Effector memory CD4-positive, alpha-beta T cell (primary cell): ENCODE measurements at regions not wholly inside any gene's neighbourhood (a gene's known extent, or its start where the extent isn't known, plus 50 kb on each side); places are given as distances from the start of the nearest gene placed in this dataset.

ENCODE experiments used
- DNase-seq, 3 donors: peaks; one replicate each; pipeline ENCODE4 v3.0.0-alpha.2; 2020
- H3K27ac ChIP-seq: 2 replicates; pipeline ENCODE4 v1.7.0; 2013; ENCODE audit warnings: mild to moderate bottlenecking, low read length, moderate library complexity; ENCODE audit not compliant: insufficient read depth, poor library complexity, severe bottlenecking
- H3K27me3 ChIP-seq: replicated peaks from 2 replicates; pipeline ENCODE4 v1.7.0; 2013; ENCODE audit warnings: mild to moderate bottlenecking, low read length; ENCODE audit not compliant: insufficient read depth, control insufficient read depth, poor library complexity, severe bottlenecking
- H3K36me3 ChIP-seq: 2 replicates; pipeline ENCODE4 v1.7.0; 2013; ENCODE audit warnings: mild to moderate bottlenecking, low read length, moderate library complexity; ENCODE audit not compliant: control insufficient read depth, insufficient read depth
- H3K4me1 ChIP-seq: 2 replicates; pipeline ENCODE4 v1.7.0; 2013; ENCODE audit warnings: low read length, mild to moderate bottlenecking; ENCODE audit not compliant: control insufficient read depth, insufficient read depth, poor library complexity, severe bottlenecking
- H3K4me3 ChIP-seq: 2 replicates; pipeline ENCODE4 v1.7.0; 2013; ENCODE audit warnings: low read length, low read depth, mild to moderate bottlenecking; ENCODE audit not compliant: insufficient read depth, poor library complexity, severe bottlenecking
- H3K9me3 ChIP-seq: 2 replicates; pipeline ENCODE4 v1.7.0; 2013; ENCODE audit warnings: mild to moderate bottlenecking, low read length, moderate library complexity; ENCODE audit not compliant: control insufficient read depth

GRCh38 chr17:15177343-15177742 is 87.8 kb downstream of the PMP22 start:
- Histone ChIP-seq H3K27me3 (no peaks in the 10 kb centered on the region), H3K36me3 (no peaks in the 10 kb centered on the region), H3K4me3 (no peak overlapping the region), H3K4me1 (no peaks in the 10 kb centered on the region), H3K9me3 (no peaks in the 10 kb centered on the region), H3K27ac (no peak overlapping the region)
- DNase-seq, result no peak

GRCh38 chr17:15175356-15175755 is 89.8 kb downstream of the PMP22 start:
- Histone ChIP-seq H3K36me3 (no peaks in the 10 kb centered on the region), H3K9me3 (no peaks in the 10 kb centered on the region)
- DNase-seq, result no peak

GRCh38 chr17:15171167-15172047 is 93.7 kb downstream of the PMP22 start:
- Histone ChIP-seq H3K36me3 (no peaks in the 10 kb centered on the region), H3K4me3 (no peak overlapping the region), H3K27me3 (no peaks in the 10 kb centered on the region), H3K9me3 (no peaks in the 10 kb centered on the region), H3K27ac (no peak overlapping the region), H3K4me1 (no peaks in the 10 kb centered on the region)
- DNase-seq, result no peak

More at GRCh38 chr17:15175356-15175755, 89.8 kb downstream of the PMP22 start:
- H3K27me3 ChIP-seq, result no peaks in the 10 kb centered on the region
- no peak overlapping the region for H3K27ac ChIP-seq
- no peaks in the 10 kb centered on the region for H3K4me1 ChIP-seq
- no peak overlapping the region for H3K4me3 ChIP-seq

- no peak overlapping the region for H3K4me3 ChIP-seq
- H3K9me3 ChIP-seq, result no peaks in the 10 kb centered on the region
- no peak overlapping the region for H3K27ac ChIP-seq
- no peaks in the 10 kb centered on the region for H3K4me1 ChIP-seq
- no peaks in the 10 kb centered on the region for H3K36me3 ChIP-seq
- H3K27me3 ChIP-seq, result no peaks in the 10 kb centered on the region
- DNase-seq, result no peak
These were observed 95.5 kb downstream of the PMP22 start for GRCh38 chr17:15169676-15170075.

- H3K27ac ChIP-seq, result no peak overlapping the region
- no peaks in the 10 kb centered on the region for H3K4me1 ChIP-seq
- no peaks in the 10 kb centered on the region for H3K27me3 ChIP-seq
- no peak for DNase-seq
- no peak overlapping the region for H3K4me3 ChIP-seq
- no peaks in the 10 kb centered on the region for H3K9me3 ChIP-seq
- H3K36me3 ChIP-seq, result no peaks in the 10 kb centered on the region
These were observed 96.7 kb downstream of the PMP22 start for GRCh38 chr17:15168379-15168778.

GRCh38 chr17:15161395-15161794 is 103.7 kb downstream of the PMP22 start:
- no peaks in the 10 kb centered on the region for H3K4me1 ChIP-seq
- no peak for DNase-seq
- H3K36me3 ChIP-seq, result no peaks in the 10 kb centered on the region
- no peaks in the 10 kb centered on the region for H3K9me3 ChIP-seq
- no peak overlapping the region for H3K27ac ChIP-seq
- H3K4me3 ChIP-seq, result no peak overlapping the region
- H3K27me3 ChIP-seq, result no peaks in the 10 kb centered on the region

GRCh38 chr17:15157051-15157450 is 108.1 kb downstream of the PMP22 start:
- H3K4me1 ChIP-seq, result no peaks in the 10 kb centered on the region
- H3K27me3 ChIP-seq, result no peaks in the 10 kb centered on the region
- H3K27ac ChIP-seq, result no peak overlapping the region
- DNase-seq, result no peak
- no peak overlapping the region for H3K4me3 ChIP-seq
- H3K36me3 ChIP-seq, result no peaks in the 10 kb centered on the region
- no peaks in the 10 kb centered on the region for H3K9me3 ChIP-seq

GRCh38 chr17:15154618-15155017 is 110.5 kb downstream of the PMP22 start:
- H3K27ac ChIP-seq, result no peak overlapping the region
- no peak for DNase-seq
- H3K9me3 ChIP-seq, result no peaks in the 10 kb centered on the region
- no peaks in the 10 kb centered on the region for H3K36me3 ChIP-seq
- H3K4me3 ChIP-seq, result no peak overlapping the region
- H3K4me1 ChIP-seq, result no peaks in the 10 kb centered on the region
- H3K27me3 ChIP-seq, result no peaks in the 10 kb centered on the region

GRCh38 chr17:15145621-15146020 is 119.5 kb downstream of the PMP22 start:
- Histone ChIP-seq H3K9me3 (no peaks in the 10 kb centered on the region), H3K4me1 (no peaks in the 10 kb centered on the region)

GRCh38 chr17:15143524-15143923 is 121.6 kb downstream of the PMP22 start:
- Histone ChIP-seq H3K4me1 (no peaks in the 10 kb centered on the region), H3K36me3 (no peaks in the 10 kb centered on the region), H3K27me3 (no peaks in the 10 kb centered on the region), H3K4me3 (no peak overlapping the region), H3K9me3 (no peaks in the 10 kb centered on the region), H3K27ac (no peak overlapping the region)
- DNase-seq, result no peak

More at GRCh38 chr17:15145621-15146020, 119.5 kb downstream of the PMP22 start:
- Histone ChIP-seq H3K36me3 (no peaks in the 10 kb centered on the region), H3K4me3 (no peak overlapping the region), H3K27ac (no peak overlapping the region), H3K27me3 (no peaks in the 10 kb centered on the region)
- DNase-seq, result no peak
